K562 (cell line): ENCODE measurements at regions not wholly inside any gene's neighbourhood (a gene's known extent, or its start where the extent isn't known, plus 50 kb on each side); places are given as distances from the start of the nearest gene placed in this dataset.

Source experiments
- ATAC-seq: fragments of 200-7000 bp; cut with Tn5 transposase; 3 replicates; pipeline ENCODE4 v1.9.1; 2020; ENCODE audit warnings: moderate library complexity
- BruUV-seq: library from RNA; stranded (reverse); fragments of 400-500 nt; replicated peaks from 2 replicates; lab custom pipeline; 2021; lab: Mats Ljungman, UMichigan
- CTCF ChIA-PET: fragments of 300-600 bp; formaldehyde crosslinking; extraction: SDS; loops from one replicate; lab custom pipeline; 2021; ENCODE audit warnings: low intra/inter-chr PET ratio; lab: Yijun Ruan, JAX
- POLR2A ChIA-PET: fragments of 300-600, 350-650 bp; sonication (Branson Sonifier 250); formaldehyde crosslinking; extraction: SDS; loops from one replicate; lab custom pipeline; 2021; ENCODE audit warnings: antibody characterized with exemption, inconsistent platforms; lab: Yijun Ruan, JAX
- DNase-seq, 4 experiments: peaks; one replicate each; pipeline versions ENCODE4 v3.0.0 to v3.0.0-alpha.2; 2011 to 2018; ENCODE audit warnings: low spot score in 3 of 4, mixed read lengths in 3 of 4; ENCODE audit errors: extremely low read depth in 1 of 4
- FAIRE-seq: peaks from 2 replicates; lab custom pipeline; 2011; peaks lifted over from hg19 to GRCh38; lab: Jason Lieb, UNC
- H2AFZ ChIP-seq: 2 replicates; pipeline ENCODE4 v1.6.0; 2011; ENCODE audit warnings: low read depth, low read length, control low read depth, inconsistent platforms
- H3K27ac ChIP-seq: fragments of 200-600 bp; 3 replicates; pipeline ENCODE4 v1.8.0; 2011; ENCODE audit warnings: low read depth, mild to moderate bottlenecking, control low read depth, inconsistent platforms, low read length, moderate library complexity, mixed read lengths; ENCODE audit errors: extremely low read depth
- H3K27me3 ChIP-seq, 2 experiments: fragments of 300-600 bp in 1 of 2; 2 replicates in 1 of 2; 3 replicates in 1 of 2; pipeline versions ENCODE4 v1.6.0 to v1.8.0; 2011; ENCODE audit warnings: inconsistent platforms in 2 of 2, low read length in 2 of 2, mild to moderate bottlenecking in 1 of 2, mixed read lengths in 1 of 2, moderate library complexity in 1 of 2; ENCODE audit not compliant: control insufficient read depth in 2 of 2, insufficient read depth in 2 of 2
- H3K36me3 ChIP-seq: fragments of 300-600 bp; 3 replicates; pipeline ENCODE4 v1.8.0; 2011; ENCODE audit warnings: mild to moderate bottlenecking, low read length, inconsistent platforms; ENCODE audit not compliant: control insufficient read depth, insufficient read depth
- H3K4me1 ChIP-seq, 2 experiments: fragments of 200-600 bp in 1 of 2; replicated peaks in 1 of 2; 2 replicates in 1 of 2; 3 replicates in 1 of 2; pipeline versions ENCODE4 v1.5.1 to v1.8.0; 2011; ENCODE audit warnings: inconsistent platforms in 2 of 2, low read length in 2 of 2, mild to moderate bottlenecking in 1 of 2, mixed read lengths in 1 of 2, moderate library complexity in 1 of 2; ENCODE audit not compliant: control insufficient read depth in 2 of 2, insufficient read depth in 2 of 2
- H3K4me2 ChIP-seq: 2 replicates; pipeline ENCODE4 v1.6.1; 2011; ENCODE audit warnings: low read length, control low read depth, inconsistent platforms, mixed read lengths; ENCODE audit not compliant: insufficient read depth
- H3K4me3 ChIP-seq: fragments of 200-600 bp; sonication (generic), shearing (Covaris generic); 2 replicates; pipeline ENCODE4 v1.5.1; 2016; ENCODE audit warnings: control low read depth, inconsistent platforms
- H3K79me2 ChIP-seq: fragments of 200-600 bp; 3 replicates; pipeline ENCODE4 v1.8.0; 2011; ENCODE audit warnings: low read length, inconsistent platforms; ENCODE audit not compliant: control insufficient read depth, insufficient read depth
- H3K9ac ChIP-seq, 2 experiments: 2 replicates each; pipeline versions ENCODE4 v1.6.0 to v1.6.1; 2011; ENCODE audit warnings: low read depth in 2 of 2, low read length in 2 of 2, control low read depth in 1 of 2, inconsistent platforms in 1 of 2, mild to moderate bottlenecking in 1 of 2, mixed read lengths in 1 of 2; ENCODE audit not compliant: insufficient read depth in 1 of 2
- H3K9me1 ChIP-seq: one replicate; pipeline ENCODE4 v1.6.0; 2011; ENCODE audit warnings: inconsistent platforms, mild to moderate bottlenecking, low read length, moderate library complexity; ENCODE audit not compliant: control insufficient read depth, insufficient read depth
- H3K9me3 ChIP-seq: replicated peaks from 2 replicates; pipeline ENCODE4 v1.5.1; 2011; ENCODE audit warnings: low read depth, low read length, inconsistent platforms; ENCODE audit not compliant: control insufficient read depth, insufficient read depth
- H4K20me1 ChIP-seq: replicated peaks from 2 replicates; pipeline ENCODE4 v1.6.1; 2011; ENCODE audit warnings: low read length, inconsistent platforms, mixed read lengths; ENCODE audit not compliant: control insufficient read depth, insufficient read depth
- COPS2 ChIP-seq: fragments of 450-650 bp; conservative IDR thresholded peaks from 2 replicates; pipeline ENCODE4 v1.6.1; 2016; ENCODE audit warnings: mild to moderate bottlenecking, moderate library complexity
- CSDE1 ChIP-seq, 2 experiments: fragments of 450-650 bp; IDR thresholded peaks; 2 replicates each; pipeline ENCODE4 v1.6.1; 2016; ENCODE audit warnings: mild to moderate bottlenecking in 1 of 2
- ERF ChIP-seq: fragments of 450-650 bp; formaldehyde crosslinking; IDR thresholded peaks from 2 replicates; pipeline ENCODE4 v1.4.0; 2020; ENCODE audit warnings: mild to moderate bottlenecking, mixed read lengths
- FOSL1 ChIP-seq: fragments of 200-800 bp; sonication (Bioruptor generic); conservative IDR thresholded peaks from 2 replicates; pipeline ENCODE4 v1.6.1; 2016; ENCODE audit warnings: missing genetic modification characterization, missing compliant biosample characterization
- MTA2 ChIP-seq: fragments of 450-650 bp; IDR thresholded peaks from 2 replicates; pipeline ENCODE4 v1.6.1; 2016; ENCODE audit warnings: low read depth
- NR1H2 ChIP-seq: sonication (generic); formaldehyde crosslinking; IDR thresholded peaks from 2 replicates; pipeline ENCODE4 v1.4.0; 2020; ENCODE audit warnings: mild to moderate bottlenecking, missing genetic modification reagents
- NR2F6 ChIP-seq: fragments of 450-650 bp; formaldehyde crosslinking; IDR thresholded peaks from 2 replicates; pipeline ENCODE4 v1.4.0; 2020; ENCODE audit warnings: mild to moderate bottlenecking
- PHF8 ChIP-seq: fragments of 200-600 bp; sonication (generic); IDR thresholded peaks from 2 replicates; pipeline ENCODE4 v1.6.1; 2012; ENCODE audit warnings: mixed run types, mild to moderate bottlenecking, inconsistent platforms, low read length, moderate library complexity, borderline replicate concordance
- SMAD4 ChIP-seq: fragments of 250-450 bp; sonication (Bioruptor Pico); conservative IDR thresholded peaks from 2 replicates; pipeline ENCODE4 v1.8.0; 2021; ENCODE audit warnings: inconsistent platforms, mild to moderate bottlenecking, moderate library complexity
- TAF1 ChIP-seq: IDR thresholded peaks from 2 replicates; pipeline ENCODE4 v1.6.1; 2011; ENCODE audit warnings: mild to moderate bottlenecking, low read length, moderate library complexity; ENCODE audit not compliant: insufficient read depth, control insufficient read depth, severe bottlenecking; ENCODE audit errors: extremely low read depth
- TGIF2 ChIP-seq: sonication (generic); formaldehyde crosslinking; IDR thresholded peaks from 2 replicates; pipeline ENCODE4 v1.8.1; 2022; ENCODE audit warnings: mild to moderate bottlenecking, missing genetic modification reagents, moderate library complexity
- U2AF2 ChIP-seq: fragments of 200-400 bp; formaldehyde crosslinking; optimal IDR thresholded peaks from 2 replicates; pipeline ENCODE3; 2017; ENCODE audit warnings: low read depth, mild to moderate bottlenecking, low read length
- ZNF146 ChIP-seq: IDR thresholded peaks from one replicate; pipeline ENCODE4 v1.6.1; 2018; ENCODE audit warnings: missing compliant biosample characterization; ENCODE audit not compliant: unreplicated experiment
- ZNF253 ChIP-seq: fragments of 250-450 bp; sonication (Bioruptor Pico); conservative IDR thresholded peaks from 2 replicates; pipeline ENCODE4 v1.6.1; 2021; ENCODE audit warnings: mild to moderate bottlenecking
- ZNF511 ChIP-seq: sonication (generic); formaldehyde crosslinking; IDR thresholded peaks from 2 replicates; pipeline ENCODE4 v1.8.0; 2022; ENCODE audit warnings: mild to moderate bottlenecking, missing genetic modification reagents
- ZNF764 ChIP-seq: fragments of 250-450 bp; sonication (Bioruptor Pico); IDR thresholded peaks from 2 replicates; pipeline ENCODE4 v1.4.0; 2020; ENCODE audit warnings: low read depth, mild to moderate bottlenecking, moderate library complexity
- ZZZ3 ChIP-seq: fragments of 450-650 bp; IDR thresholded peaks from 2 replicates; pipeline ENCODE4 v1.6.1; 2016; ENCODE audit warnings: antibody characterized with exemption, mild to moderate bottlenecking, moderate library complexity
- WGBS: fragments of 100-300 bp; shearing (Covaris generic); methylation state at CpG from one replicate; pipeline ENCODE4 v1.1.6; 2016; ENCODE audit warnings: low coverage, mixed read lengths; ENCODE audit not compliant: insufficient coverage; ENCODE audit errors: missing lambda C conversion rate; 5-methylcytosine and 5-hydroxymethylcytosine counted together
- in situ Hi-C: fragments of 300-500 bp; cut with MboI; formaldehyde crosslinking; loops from 4 replicates; pipeline ENCODE4 v1.15.0; 2018; ENCODE audit warnings: inconsistent platforms, mixed read lengths
- intact Hi-C: fragments of 100-400 bp; cut with micrococcal nuclease; formaldehyde crosslinking; loops from 2 replicates; pipeline ENCODE4 v1.14.2; 2022
- TF ChIP-seq, protein P1 (sequence below): fragments of 450-650 bp; IDR thresholded peaks from 2 replicates; pipeline ENCODE4 v1.6.1; 2016; ENCODE audit warnings: low read depth, mild to moderate bottlenecking, moderate library complexity
- TF ChIP-seq, protein P2 (sequence below): sonication (generic); formaldehyde crosslinking; IDR thresholded peaks from 2 replicates; pipeline ENCODE4 v1.8.1; 2023; ENCODE audit warnings: mild to moderate bottlenecking, missing genetic modification reagents, moderate library complexity

DNA sequence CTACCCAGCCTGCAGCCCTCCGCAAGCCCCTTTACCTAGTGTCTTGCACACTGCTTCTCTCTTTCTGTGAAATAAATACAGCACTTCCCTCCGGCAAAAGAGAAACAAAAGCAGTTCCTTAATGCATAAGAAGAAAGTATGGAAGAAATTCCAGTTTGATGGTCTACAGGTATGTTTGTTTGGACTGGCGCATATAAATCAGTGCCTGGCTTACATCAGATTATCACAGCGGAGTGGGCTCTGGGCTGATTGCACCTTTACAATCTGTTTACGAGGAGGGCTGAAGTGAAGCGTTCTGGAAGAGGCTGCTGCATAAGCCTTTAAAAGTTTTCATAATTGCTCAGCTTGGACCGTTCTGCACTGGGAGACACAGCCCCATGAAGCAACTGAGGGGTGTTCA, 153.5 kb upstream of the FOXF1 start:
- Histone ChIP-seq H3K79me2 (no peaks in the 10 kb centered on the region), H3K9me1 (no peaks in the 10 kb centered on the region), H3K4me1 (no peaks in the 10 kb centered on the region), H3K4me2 (no peak overlapping the region), H2AFZ (no peak overlapping the region), H3K27ac (no peak overlapping the region), H3K9ac (no peak overlapping the region), H3K9me3 (no peaks in the 10 kb centered on the region), H4K20me1 (0 out of 2 replicates have a peak, but pooled peaks cover 3% of the 10 kb centered on the region), H3K27me3 (peaks cover 3 to 40% of the 10 kb centered on the region in 2 experiments; a peak in 2 of 5 replicates), H3K4me3 (no peak overlapping the region), H3K36me3 (no peaks in the 10 kb centered on the region)
- DNase-seq = no peak
- POLR2A ChIA-PET = interaction anchor here (0.6 kb wide), 1 partner anchor 9 kb away, joined by 3 read pairs; no protein-coding TSS in a partner anchor
- ATAC-seq = no peak
- under 1% methylated on average over 7 of the region's 7 CpGs for WGBS
- intact Hi-C loops = no loop called here
- TF ChIP-seq ZZZ3 (no peak), ERF (CRISPR knock-in tag) (no peak), ZNF253 (no peak), ZNF511 (CRISPR knock-in tag) (no peak), NR2F6 (CRISPR knock-in tag) (no peak), TAF1 (no peak), PHF8 (no peak), U2AF2 (no peak), MTA2 (no peak), NR1H2 (CRISPR knock-in tag) (no peak), COPS2 (no peak), TGIF2 (no peak), SMAD4 (CRISPR knock-in tag) (no peak), FOSL1 (tag) (no peak), ZNF146 (no peak), ZNF764 (CRISPR knock-in tag) (no peak), CSDE1 (IDR thresholded peaks at IDR 0.05) (no peak)
- TF ChIP-seq, protein P1, sequence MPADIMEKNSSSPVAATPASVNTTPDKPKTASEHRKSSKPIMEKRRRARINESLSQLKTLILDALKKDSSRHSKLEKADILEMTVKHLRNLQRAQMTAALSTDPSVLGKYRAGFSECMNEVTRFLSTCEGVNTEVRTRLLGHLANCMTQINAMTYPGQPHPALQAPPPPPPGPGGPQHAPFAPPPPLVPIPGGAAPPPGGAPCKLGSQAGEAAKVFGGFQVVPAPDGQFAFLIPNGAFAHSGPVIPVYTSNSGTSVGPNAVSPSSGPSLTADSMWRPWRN = no peak
- TF ChIP-seq, protein P2, sequence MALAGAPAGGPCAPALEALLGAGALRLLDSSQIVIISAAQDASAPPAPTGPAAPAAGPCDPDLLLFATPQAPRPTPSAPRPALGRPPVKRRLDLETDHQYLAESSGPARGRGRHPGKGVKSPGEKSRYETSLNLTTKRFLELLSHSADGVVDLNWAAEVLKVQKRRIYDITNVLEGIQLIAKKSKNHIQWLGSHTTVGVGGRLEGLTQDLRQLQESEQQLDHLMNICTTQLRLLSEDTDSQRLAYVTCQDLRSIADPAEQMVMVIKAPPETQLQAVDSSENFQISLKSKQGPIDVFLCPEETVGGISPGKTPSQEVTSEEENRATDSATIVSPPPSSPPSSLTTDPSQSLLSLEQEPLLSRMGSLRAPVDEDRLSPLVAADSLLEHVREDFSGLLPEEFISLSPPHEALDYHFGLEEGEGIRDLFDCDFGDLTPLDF (CRISPR knock-in tag) = no peak
- CTCF ChIA-PET = no interaction called here
- FAIRE-seq = no peak
- BruUV-seq = no TSS peak
- in situ Hi-C loops = no loop called here
